GM13977 (cell line): ENCODE measurements at regions not wholly inside any gene's neighbourhood (a gene's known extent, or its start where the extent isn't known, plus 50 kb on each side); places are given as distances from the start of the nearest gene placed in this dataset.
A peak's percentile ranks its signal among the peaks of the same experiment; 100 is the strongest.

Experiments used
- DNase-seq: peaks from one replicate; pipeline ENCODE4 v3.0.0; 2012; ENCODE audit warnings: low spot score
- CTCF ChIP-seq: IDR thresholded peaks from 2 replicates; pipeline ENCODE4 v1.5.1; 2012; ENCODE audit warnings: mild to moderate bottlenecking, control low read depth; ENCODE audit not compliant: insufficient read depth; ENCODE audit errors: extremely low read depth, missing control alignments
- in situ Hi-C: fragments of 300-500 bp; cut with MboI; formaldehyde crosslinking; loops from one replicate; pipeline ENCODE4 v1.12.0; 2022; ENCODE audit warnings: low sequenced_read_pairs, low pct_unique_long_range_greater_than_20kb, mixed read lengths, inconsistent platforms; ENCODE audit not compliant: unreplicated experiment

- no peak for TF ChIP-seq CTCF
- in situ Hi-C loops, result no loop called here
- DNase-seq, result no peak
Measured at GRCh38 chr4:38396091-38396490, 267.9 kb upstream of the KLF3 start.

- DNase-seq, result no peak
- TF ChIP-seq CTCF, result no peak
- in situ Hi-C loops, result no loop called here
Measured at GRCh38 chr4:38396845-38397547, 267.0 kb upstream of the KLF3 start.

- TF ChIP-seq CTCF, result no peak
- DNase-seq, result no peak
- in situ Hi-C loops, result no loop called here
Measured at GRCh38 chr4:38400946-38401345, 263.1 kb upstream of the KLF3 start.

GRCh38 chr4:38406243-38406642, 257.8 kb upstream of the KLF3 start:
- in situ Hi-C loops, result no loop called here
- TF ChIP-seq CTCF, result no peak

GRCh38 chr4:38409852-38410251, 254.1 kb upstream of the KLF3 start:
- in situ Hi-C loops, result no loop called here
- DNase-seq, result no peak
- TF ChIP-seq CTCF, result no peak

More at GRCh38 chr4:38406243-38406642, 257.8 kb upstream of the KLF3 start:
- DNase-seq, result no peak

GRCh38 chr4:38411092-38411491, 252.9 kb upstream of the KLF3 start:
- in situ Hi-C loops, result no loop called here
- peak; percentile 57 for DNase-seq
- no peak for TF ChIP-seq CTCF

GRCh38 chr4:38411981-38412536, 251.9 kb upstream of the KLF3 start:
- DNase-seq, result no peak
- no peak for TF ChIP-seq CTCF
- in situ Hi-C loops, result no loop called here
